Right lobe of liver (tissue), 6 donors: ENCODE measurements at regions not wholly inside any gene's neighbourhood (a gene's known extent, or its start where the extent isn't known, plus 50 kb on each side); places are given as distances from the start of the nearest gene placed in this dataset.
"Not testable (repeated sequence)": the region's sequence is repeated elsewhere in the genome, so short reads cannot be mapped to it uniquely, and the experiment has no call there.

Experiments
- ATAC-seq, 4 donors: fragments of 200-7000 bp; cut with Tn5 transposase; one replicate each; pipeline ENCODE4 v1.9.1; 2020; ENCODE audit warnings: mild to moderate bottlenecking in 4 of 4, moderate library complexity in 4 of 4
- DNase-seq, 3 donors: peaks; one replicate each; pipeline ENCODE4 v3.0.0-alpha.2; 2020
- H3K27ac ChIP-seq, 3 donors: fragments of 200-600 bp; one replicate each; pipeline ENCODE4 v1.8.0; 2022
- H3K27me3 ChIP-seq, 2 donors: fragments of 200-600 bp; one replicate each; pipeline ENCODE4 v1.8.0; 2022
- H3K36me3 ChIP-seq, 4 donors: fragments of 200-600 bp; sonication (generic) in 1 of 4; one replicate each; pipeline versions ENCODE4 v1.5.1 to v1.8.0; 2017 to 2022; ENCODE audit warnings: control low read depth in 1 of 4
- H3K4me1 ChIP-seq, 4 donors: fragments of 200-600 bp; sonication (generic) in 1 of 4; one replicate each; pipeline versions ENCODE4 v1.5.1 to v1.8.0; 2017 to 2022; ENCODE audit warnings: control low read depth in 1 of 4
- H3K4me3 ChIP-seq, 3 donors: fragments of 200-600 bp; one replicate each; pipeline ENCODE4 v1.8.0; 2022
- H3K9me3 ChIP-seq, 4 donors: fragments of 200-600 bp; sonication (generic) in 1 of 4; one replicate each; pipeline versions ENCODE4 v1.5.1 to v1.8.0; 2017 to 2022; ENCODE audit warnings: control low read depth in 1 of 4
- POLR2A ChIP-seq: fragments of 450-650 bp; IDR thresholded peaks from one replicate; pipeline ENCODE4 v1.6.1; 2017; ENCODE audit warnings: antibody characterized with exemption, mild to moderate bottlenecking
- WGBS: methylation state at CpG from one replicate; pipeline ENCODE4 v1.1.6; 2018; ENCODE audit warnings: low coverage, low lambda C conversion rate; ENCODE audit not compliant: insufficient coverage; ENCODE audit errors: missing lambda C conversion rate; 5-methylcytosine and 5-hydroxymethylcytosine counted together
- intact Hi-C, 2 donors: fragments of 100-400 bp; cut with DNase I; formaldehyde crosslinking; loops; one replicate each; pipeline versions ENCODE4 v1.11.2 to v1.14.1; 2022
- TF ChIP-seq, protein P1 (sequence below), 4 donors: fragments of 200-600 bp in 3 of 4; fragments of 450-650 bp in 1 of 4; IDR thresholded peaks; one replicate each; pipeline versions ENCODE4 v1.5.1 to v1.8.0; 2016 to 2022; ENCODE audit warnings: antibody characterized with exemption in 4 of 4, mild to moderate bottlenecking in 2 of 4
- donor health status: DM: no; HTN: yes; CAD: no.
- donor health status: DM: no; HTN: no; CAD: no.
- donor health status: DM: no; HTN: no; CAD: no.
- donor health status: DM: no; HTN: yes; CAD: no.
- donor health status: DM: no; HTN: yes; CAD: no.

DNA sequence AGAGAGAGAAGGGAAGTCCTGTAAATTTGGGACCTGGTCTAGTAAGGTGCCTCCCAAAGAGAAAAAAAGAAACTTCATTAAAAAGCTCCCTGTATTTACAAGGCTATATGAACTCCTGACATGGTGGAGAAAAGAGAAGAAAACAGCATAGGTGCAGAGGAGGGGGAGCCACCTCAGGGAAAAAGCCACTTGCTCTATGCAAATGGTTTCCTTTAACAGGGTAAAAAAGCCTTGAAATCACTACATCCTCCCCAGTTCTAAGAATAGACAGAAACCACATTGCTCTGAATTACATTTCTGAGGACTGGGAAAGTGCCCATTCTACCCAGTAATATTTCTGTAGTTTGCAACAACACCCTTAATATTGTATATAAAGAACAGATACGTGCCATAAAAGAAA, 165.5 kb downstream of the KLF8 start:
- H3K36me3 ChIP-seq = no peaks in the 10 kb centered on the region
- no peaks in the 10 kb centered on the region for H3K27me3 ChIP-seq
- no peak for DNase-seq
- no peaks in the 10 kb centered on the region for H3K4me1 ChIP-seq
- WGBS = 43% methylated on average over 1 of the region's 1 CpG
- ATAC-seq = no peak
- no peaks in the 10 kb centered on the region for H3K9me3 ChIP-seq
- TF ChIP-seq POLR2A = no peak
- TF ChIP-seq, protein P1, sequence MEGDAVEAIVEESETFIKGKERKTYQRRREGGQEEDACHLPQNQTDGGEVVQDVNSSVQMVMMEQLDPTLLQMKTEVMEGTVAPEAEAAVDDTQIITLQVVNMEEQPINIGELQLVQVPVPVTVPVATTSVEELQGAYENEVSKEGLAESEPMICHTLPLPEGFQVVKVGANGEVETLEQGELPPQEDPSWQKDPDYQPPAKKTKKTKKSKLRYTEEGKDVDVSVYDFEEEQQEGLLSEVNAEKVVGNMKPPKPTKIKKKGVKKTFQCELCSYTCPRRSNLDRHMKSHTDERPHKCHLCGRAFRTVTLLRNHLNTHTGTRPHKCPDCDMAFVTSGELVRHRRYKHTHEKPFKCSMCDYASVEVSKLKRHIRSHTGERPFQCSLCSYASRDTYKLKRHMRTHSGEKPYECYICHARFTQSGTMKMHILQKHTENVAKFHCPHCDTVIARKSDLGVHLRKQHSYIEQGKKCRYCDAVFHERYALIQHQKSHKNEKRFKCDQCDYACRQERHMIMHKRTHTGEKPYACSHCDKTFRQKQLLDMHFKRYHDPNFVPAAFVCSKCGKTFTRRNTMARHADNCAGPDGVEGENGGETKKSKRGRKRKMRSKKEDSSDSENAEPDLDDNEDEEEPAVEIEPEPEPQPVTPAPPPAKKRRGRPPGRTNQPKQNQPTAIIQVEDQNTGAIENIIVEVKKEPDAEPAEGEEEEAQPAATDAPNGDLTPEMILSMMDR (IDR thresholded peaks at IDR 0.05) = no peak
- no peak overlapping the region for H3K27ac ChIP-seq
- intact Hi-C loops = no loop called here
- no peak overlapping the region for H3K4me3 ChIP-seq

DNA sequence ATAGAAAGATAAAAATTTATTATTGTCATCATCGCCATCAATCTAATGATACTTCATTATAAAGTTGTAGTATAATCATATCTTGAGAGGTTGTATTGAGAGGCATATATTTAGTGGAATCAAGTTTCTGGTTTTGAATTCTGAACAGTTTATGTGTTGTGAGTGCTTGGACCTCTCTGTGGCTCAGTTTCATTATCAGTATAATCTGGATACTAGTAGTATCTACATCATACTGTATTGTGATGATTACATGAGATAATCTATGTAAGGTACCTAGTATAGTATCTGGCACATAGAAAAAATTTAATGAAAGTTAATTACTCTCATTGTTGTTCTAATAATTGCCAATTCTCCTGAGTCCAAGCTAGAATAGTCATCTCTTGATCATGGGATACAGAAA, 161.2 kb upstream of the UBQLN2 start:
- 71% methylated on average over 1 of the region's 1 CpG for WGBS
- intact Hi-C loops = no loop called here
- Histone ChIP-seq H3K27me3 (no peaks in the 10 kb centered on the region), H3K27ac (no peak overlapping the region), H3K9me3 (no peaks in the 10 kb centered on the region), H3K36me3 (no peaks in the 10 kb centered on the region), H3K4me1 (no peaks in the 10 kb centered on the region), H3K4me3 (no peak overlapping the region)
- no peak for DNase-seq
- no peak for TF ChIP-seq POLR2A
- TF ChIP-seq, protein P1 (IDR thresholded peaks at IDR 0.05) = no peak
- ATAC-seq = no peak

DNA sequence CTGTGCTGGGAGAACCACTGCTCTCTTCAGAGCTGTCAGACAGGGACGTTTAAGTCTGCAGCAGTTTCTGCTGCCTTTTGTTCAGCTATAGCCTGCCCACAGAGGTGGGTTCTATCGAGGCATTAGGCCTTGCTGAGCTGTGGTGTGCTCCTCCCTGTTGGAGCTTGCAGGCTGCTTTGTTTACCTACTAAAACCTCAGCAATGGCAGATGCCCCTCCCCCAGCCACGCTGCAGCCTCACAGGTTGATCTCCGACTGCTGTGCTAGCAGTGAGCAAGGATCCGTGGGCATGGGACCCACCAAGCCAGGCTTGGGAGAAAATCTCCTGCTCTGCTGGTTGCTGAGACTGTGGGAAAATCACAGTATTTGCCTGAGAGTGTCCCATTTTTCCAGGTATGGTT, 133.8 kb upstream of the UBQLN2 start:
- no peaks in the 10 kb centered on the region for H3K36me3 ChIP-seq
- no peak overlapping the region for H3K4me3 ChIP-seq
- ATAC-seq (no peak), DNase-seq (no peak)
- intact Hi-C loops = no loop called here
- no peaks in the 10 kb centered on the region for H3K4me1 ChIP-seq
- H3K9me3 ChIP-seq = no peaks in the 10 kb centered on the region
- no CpG with 5 or more reads among the region's 5 CpGs for WGBS
- H3K27me3 ChIP-seq = no peaks in the 10 kb centered on the region
- no peak overlapping the region for H3K27ac ChIP-seq
- no peak for TF ChIP-seq POLR2A
- TF ChIP-seq, protein P1 (IDR thresholded peaks at IDR 0.05) = no peak

DNA sequence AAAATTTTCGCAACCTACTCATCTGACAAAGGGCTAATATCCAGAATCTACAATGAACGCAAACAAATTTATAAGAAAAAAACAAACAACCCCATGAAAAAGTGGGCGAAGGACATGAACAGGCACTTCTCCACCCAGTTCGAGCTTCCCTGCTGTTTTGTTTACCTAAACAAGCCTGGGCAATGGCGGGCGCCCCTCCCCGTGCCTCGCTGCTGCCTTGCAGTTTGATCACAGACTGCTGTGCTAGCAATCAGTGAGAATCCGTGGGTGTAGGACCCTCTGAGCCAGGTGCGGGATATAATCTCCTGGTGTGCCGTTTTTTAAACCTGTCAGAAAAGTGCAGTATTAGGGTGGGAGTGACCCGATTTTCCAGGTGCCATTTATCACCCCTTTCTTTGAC, 111.4 kb upstream of the UBQLN2 start:
- H3K36me3 ChIP-seq, H3K9me3 ChIP-seq, H3K4me1 ChIP-seq, H3K4me3 ChIP-seq, H3K27ac ChIP-seq, intact Hi-C loops, DNase-seq, H3K27me3 ChIP-seq, ATAC-seq: not testable (repeated sequence)
- 76% methylated on average over 10 of the region's 12 CpGs for WGBS

DNA sequence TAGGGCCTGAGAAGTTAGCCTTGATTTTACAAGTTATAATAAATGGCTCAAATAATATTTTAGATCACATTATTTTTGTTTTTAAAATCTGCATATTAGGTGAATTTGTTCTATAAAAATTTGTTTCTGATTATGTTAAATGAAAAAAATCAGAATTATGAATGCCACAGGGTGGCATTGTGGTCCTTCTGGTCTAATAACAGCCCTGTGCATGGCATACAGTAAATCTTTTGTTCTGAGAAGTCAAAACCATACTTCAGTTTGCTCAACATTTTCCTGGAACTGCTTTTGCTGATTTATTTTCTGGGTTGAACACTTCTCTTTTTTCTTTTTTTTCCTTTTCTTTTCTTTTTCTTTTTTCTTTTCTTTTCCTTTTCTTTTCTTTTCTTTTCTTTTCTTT, 101.0 kb upstream of the UBQLN2 start:
- no peaks in the 10 kb centered on the region for H3K9me3 ChIP-seq
- intact Hi-C loops = no loop called here
- no peak overlapping the region for H3K4me3 ChIP-seq
- H3K36me3 ChIP-seq = no peaks in the 10 kb centered on the region
- TF ChIP-seq, protein P1 (IDR thresholded peaks at IDR 0.05) = peak in 2 of 4 donors; percentile 10 to 26
- TF ChIP-seq POLR2A = no peak
- ATAC-seq (no peak), DNase-seq (no peak)
- no peak overlapping the region for H3K27ac ChIP-seq
- H3K4me1 ChIP-seq = no peaks in the 10 kb centered on the region
- H3K27me3 ChIP-seq = no peaks in the 10 kb centered on the region
